ENCODE measurements at regions not wholly inside any gene's neighbourhood (a gene's known extent, or its start where the extent isn't known, plus 50 kb on each side); places are given as distances from the start of the nearest gene placed in this dataset.

DNA sequence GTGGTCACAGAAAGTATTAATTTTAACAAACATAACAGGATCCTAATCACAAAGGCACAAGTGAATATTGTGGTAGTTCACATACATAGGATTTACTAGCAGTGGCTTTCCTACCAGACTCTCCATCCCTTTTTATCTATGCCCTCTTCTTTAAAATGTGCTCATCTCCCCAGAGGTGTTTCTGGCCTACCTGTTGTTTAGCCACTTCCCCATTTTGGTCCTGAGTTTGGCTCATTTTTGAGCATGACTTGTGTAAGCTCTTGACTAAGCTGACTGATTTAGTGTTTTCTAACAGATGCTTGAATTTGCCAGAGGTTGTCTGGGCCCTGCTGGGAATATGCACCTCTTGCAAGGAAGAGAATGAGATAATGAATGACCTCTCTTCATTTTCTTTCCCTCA is 517.7 kb upstream of the CLINT1 start:
- Mint-ChIP-seq H3K36me3 (ENCODE audit: insufficient read depth, unreplicated experiment) (no peaks in the 10 kb centered on the region), H3K27me3 (ENCODE audit: insufficient read depth, unreplicated experiment) (no peaks in the 10 kb centered on the region), H3K27ac (ENCODE audit: low read depth, unreplicated experiment) (no peak overlapping the region), H3K4me1 (ENCODE audit: insufficient read depth, unreplicated experiment) (peaks cover 22% of the 10 kb centered on the region), H3K9me3 (ENCODE audit: unreplicated experiment) (peaks cover 7% of the 10 kb centered on the region), H3K4me3 (ENCODE audit: unreplicated experiment) (no peak overlapping the region)
- ChIA-PET CTCF (no interaction called here), POLR2A (interaction anchor here (1.4 kb wide), 1 partner anchor 31 kb away, joined by 3 read pairs; no protein-coding TSS in a partner anchor)
- intact Hi-C loops (cut with micrococcal nuclease), result loop anchor here (10.0 kb wide), 1 partner anchor 612 kb away; no protein-coding TSS in a partner anchor
- no TSS peak for BruUV-seq (replicated peaks)
- TF ChIP-seq, protein P1, sequence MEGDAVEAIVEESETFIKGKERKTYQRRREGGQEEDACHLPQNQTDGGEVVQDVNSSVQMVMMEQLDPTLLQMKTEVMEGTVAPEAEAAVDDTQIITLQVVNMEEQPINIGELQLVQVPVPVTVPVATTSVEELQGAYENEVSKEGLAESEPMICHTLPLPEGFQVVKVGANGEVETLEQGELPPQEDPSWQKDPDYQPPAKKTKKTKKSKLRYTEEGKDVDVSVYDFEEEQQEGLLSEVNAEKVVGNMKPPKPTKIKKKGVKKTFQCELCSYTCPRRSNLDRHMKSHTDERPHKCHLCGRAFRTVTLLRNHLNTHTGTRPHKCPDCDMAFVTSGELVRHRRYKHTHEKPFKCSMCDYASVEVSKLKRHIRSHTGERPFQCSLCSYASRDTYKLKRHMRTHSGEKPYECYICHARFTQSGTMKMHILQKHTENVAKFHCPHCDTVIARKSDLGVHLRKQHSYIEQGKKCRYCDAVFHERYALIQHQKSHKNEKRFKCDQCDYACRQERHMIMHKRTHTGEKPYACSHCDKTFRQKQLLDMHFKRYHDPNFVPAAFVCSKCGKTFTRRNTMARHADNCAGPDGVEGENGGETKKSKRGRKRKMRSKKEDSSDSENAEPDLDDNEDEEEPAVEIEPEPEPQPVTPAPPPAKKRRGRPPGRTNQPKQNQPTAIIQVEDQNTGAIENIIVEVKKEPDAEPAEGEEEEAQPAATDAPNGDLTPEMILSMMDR (IDR thresholded peaks at IDR 0.05; ENCODE audit: unreplicated experiment), result no peak
- no peak for DNase-seq (ENCODE audit: unreplicated experiment)

DNA sequence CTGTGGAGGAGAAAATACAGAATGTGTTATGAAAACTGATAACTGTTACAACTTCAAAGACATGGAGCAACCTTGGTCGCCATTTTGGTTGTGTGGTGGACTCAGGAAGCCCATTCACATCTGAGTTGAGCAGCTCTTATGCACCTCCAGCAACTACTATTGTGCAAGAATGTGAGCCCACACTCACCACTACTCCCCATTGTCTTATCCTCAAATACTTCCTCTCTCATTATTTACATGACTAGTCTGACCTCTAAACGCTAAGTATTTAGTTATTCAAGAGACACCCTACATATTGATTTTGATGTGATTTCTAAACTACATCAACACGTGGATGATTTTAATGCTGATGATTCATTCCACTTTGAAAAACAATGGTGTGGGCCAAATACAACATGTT is 516.6 kb upstream of the CLINT1 start:
- TF ChIP-seq, protein P1 (IDR thresholded peaks at IDR 0.05; ENCODE audit: unreplicated experiment), result no peak
- no peak overlapping the region for H3K4me3 Mint-ChIP-seq (ENCODE audit: unreplicated experiment)
- no TSS peak for BruUV-seq (replicated peaks)
- POLR2A ChIA-PET, result no interaction called here
- H3K27me3 Mint-ChIP-seq (ENCODE audit: insufficient read depth, unreplicated experiment), result no peaks in the 10 kb centered on the region
- H3K36me3 Mint-ChIP-seq (ENCODE audit: insufficient read depth, unreplicated experiment), result no peaks in the 10 kb centered on the region
- H3K27ac Mint-ChIP-seq (ENCODE audit: low read depth, unreplicated experiment), result no peak overlapping the region
- intact Hi-C loops (cut with micrococcal nuclease), result loop anchor here (10.0 kb wide), 1 partner anchor 611 kb away; no protein-coding TSS in a partner anchor
- H3K9me3 Mint-ChIP-seq (ENCODE audit: unreplicated experiment), result peaks cover 7% of the 10 kb centered on the region
- H3K4me1 Mint-ChIP-seq (ENCODE audit: insufficient read depth, unreplicated experiment), result peaks cover 13% of the 10 kb centered on the region
- CTCF ChIA-PET, result no interaction called here
- DNase-seq (ENCODE audit: unreplicated experiment), result peak; percentile 39

DNA sequence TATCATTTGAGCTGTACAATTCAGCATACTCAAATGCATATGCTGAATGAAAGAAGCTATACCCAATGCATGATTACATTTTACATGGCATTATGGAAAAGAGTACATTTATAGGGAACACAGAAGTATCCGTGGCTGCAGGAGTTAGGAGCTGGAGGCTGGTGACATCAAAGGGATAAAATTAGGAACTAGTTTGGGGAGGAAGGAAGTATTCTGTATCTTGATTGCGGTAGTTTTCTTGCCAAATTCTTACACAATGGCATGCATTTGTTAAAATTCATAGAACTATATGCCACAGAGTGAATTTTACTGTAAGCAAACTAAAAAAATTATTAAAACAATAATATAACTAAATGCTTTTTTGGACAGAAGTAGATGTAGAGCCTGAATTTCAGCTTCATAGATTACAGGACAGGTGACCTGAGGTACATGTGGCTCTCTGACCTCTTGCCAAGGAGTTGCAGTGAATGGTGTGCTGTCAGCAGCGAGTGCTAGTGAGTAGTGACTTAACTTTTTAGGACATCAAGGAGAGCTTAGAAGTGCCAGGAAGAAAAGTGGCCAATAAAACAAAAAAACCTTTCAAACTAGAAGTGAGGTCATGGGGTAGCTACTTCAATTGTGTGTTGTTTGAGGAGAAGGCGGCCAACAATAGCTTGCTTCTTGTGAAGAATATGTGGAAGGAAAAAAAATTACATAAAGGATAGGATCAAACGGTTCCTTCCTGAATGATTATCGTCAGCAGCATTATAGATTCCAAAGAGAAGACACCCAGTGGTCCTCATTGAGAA is 514.9 kb upstream of the CLINT1 start:
- Mint-ChIP-seq H3K36me3 (ENCODE audit: insufficient read depth, unreplicated experiment) (no peaks in the 10 kb centered on the region), H3K27ac (ENCODE audit: low read depth, unreplicated experiment) (no peak overlapping the region), H3K27me3 (ENCODE audit: insufficient read depth, unreplicated experiment) (no peaks in the 10 kb centered on the region), H3K4me1 (ENCODE audit: insufficient read depth, unreplicated experiment) (peaks cover 6% of the 10 kb centered on the region), H3K9me3 (ENCODE audit: unreplicated experiment) (peaks cover 7% of the 10 kb centered on the region), H3K4me3 (ENCODE audit: unreplicated experiment) (no peak overlapping the region)
- CTCF ChIA-PET, result interaction anchor here (0.5 to 1.6 kb wide), 4 partner anchors 16 to 321 kb away, joined by 3 to 4 read pairs (median 4); no protein-coding TSS in a partner anchor
- TF ChIP-seq, protein P1 (IDR thresholded peaks at IDR 0.05; ENCODE audit: unreplicated experiment), result no peak
- POLR2A ChIA-PET, result interaction anchor here (0.5 to 2.8 kb wide), 4 partner anchors 9 to 515 kb away, joined by 3 to 13 read pairs (median 3); partner anchors contain the start of gene CLINT1
- DNase-seq (ENCODE audit: unreplicated experiment), result no peak
- intact Hi-C loops (cut with micrococcal nuclease), result loop anchor here (10.0 kb wide), 1 partner anchor 609 kb away; no protein-coding TSS in a partner anchor
- BruUV-seq (replicated peaks), result no TSS peak

DNA sequence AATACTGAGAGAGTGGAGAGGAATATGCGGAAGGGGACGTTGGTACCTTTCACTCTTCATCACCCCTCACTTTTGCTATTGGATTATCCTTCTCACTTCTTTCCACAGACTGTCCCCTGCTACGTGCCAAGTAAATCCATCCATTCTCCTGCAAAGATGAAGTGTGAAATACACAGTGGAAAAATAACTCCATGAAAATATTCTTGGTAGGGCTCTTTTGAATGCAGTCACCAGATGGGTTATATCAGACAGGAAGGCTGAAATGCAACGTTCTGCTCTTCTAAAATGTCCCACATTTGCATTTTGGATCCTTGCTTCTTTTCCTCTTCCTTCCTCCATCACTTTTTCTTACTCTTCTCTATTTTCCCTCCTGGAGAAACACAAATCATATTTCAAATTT is 510.3 kb upstream of the CLINT1 start:
- H3K9me3 Mint-ChIP-seq (ENCODE audit: unreplicated experiment), result no peaks in the 10 kb centered on the region
- no peak overlapping the region for H3K27ac Mint-ChIP-seq (ENCODE audit: low read depth, unreplicated experiment)
- ChIA-PET CTCF (interaction anchor here (0.6 to 1.5 kb wide), 2 partner anchors 174 to 294 kb away, joined by 3 to 5 read pairs; no protein-coding TSS in a partner anchor), POLR2A (interaction anchor here (1.9 kb wide), 1 partner anchor 14 kb away, joined by 5 read pairs; no protein-coding TSS in a partner anchor)
- H3K36me3 Mint-ChIP-seq (ENCODE audit: insufficient read depth, unreplicated experiment), result no peaks in the 10 kb centered on the region
- no peak overlapping the region for H3K4me3 Mint-ChIP-seq (ENCODE audit: unreplicated experiment)
- no peaks in the 10 kb centered on the region for H3K27me3 Mint-ChIP-seq (ENCODE audit: insufficient read depth, unreplicated experiment)
- intact Hi-C loops (cut with micrococcal nuclease), result no loop called here
- DNase-seq (ENCODE audit: unreplicated experiment), result no peak
- BruUV-seq (replicated peaks), result no TSS peak
- peaks cover 5% of the 10 kb centered on the region for H3K4me1 Mint-ChIP-seq (ENCODE audit: insufficient read depth, unreplicated experiment)
- TF ChIP-seq, protein P1 (IDR thresholded peaks at IDR 0.05; ENCODE audit: unreplicated experiment), result no peak
